PFSK-1 (cell line): ENCODE measurements at regions not wholly inside any gene's neighbourhood (a gene's known extent, or its start where the extent isn't known, plus 50 kb on each side); places are given as distances from the start of the nearest gene placed in this dataset.

ENCODE experiments used
- FOXP2 ChIP-seq: optimal IDR thresholded peaks from 2 replicates; pipeline ENCODE3; 2011; ENCODE audit warnings: borderline replicate concordance, control low read depth, inconsistent platforms; ENCODE audit not compliant: insufficient read depth; ENCODE audit errors: extremely low read length, extremely low read depth
- POLR2AphosphoS5 ChIP-seq: IDR thresholded peaks from 2 replicates; pipeline ENCODE4 v1.6.1; 2012; ENCODE audit warnings: low read depth, mild to moderate bottlenecking, control low read depth, low read length, moderate library complexity
- SIN3A ChIP-seq: IDR thresholded peaks from 2 replicates; pipeline ENCODE4 v1.6.1; 2012; ENCODE audit warnings: mild to moderate bottlenecking, low read length, moderate library complexity, borderline replicate concordance; ENCODE audit not compliant: insufficient read depth
- TAF1 ChIP-seq: IDR thresholded peaks from 2 replicates; pipeline ENCODE4 v1.6.1; 2012; ENCODE audit warnings: low read length, control low read depth, borderline replicate concordance; ENCODE audit not compliant: insufficient read depth
- TF ChIP-seq, protein P1 (sequence below), 2 experiments: IDR thresholded peaks; 2 replicates each; pipeline versions ENCODE4 v1.6.1 to v1.8.0; 2011 to 2012; ENCODE audit warnings: low read depth in 2 of 2, low read length in 2 of 2, control low read depth in 1 of 2, inconsistent platforms in 1 of 2, mild to moderate bottlenecking in 1 of 2, moderate library complexity in 1 of 2; ENCODE audit not compliant: insufficient read depth in 1 of 2

DNA sequence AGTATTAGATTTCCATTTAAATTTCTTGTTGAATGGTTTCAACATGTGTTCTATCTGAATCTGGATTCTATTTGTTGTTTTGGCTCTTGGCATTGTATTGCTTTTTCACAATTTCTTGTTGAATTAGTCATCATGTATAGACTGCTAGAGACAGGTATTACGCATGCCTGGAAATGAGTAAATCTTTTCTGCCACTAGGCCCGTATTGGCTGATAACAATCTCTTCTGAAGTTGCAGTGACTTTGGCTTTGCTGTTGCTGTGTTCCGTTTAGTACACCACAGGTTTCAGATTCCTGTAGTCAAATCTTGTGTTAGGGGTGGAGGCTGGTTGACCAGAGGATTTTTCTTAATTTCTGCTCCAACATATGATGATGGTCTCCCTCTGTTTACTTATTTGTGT is 1339.4 kb downstream of the GRIK2 start:
- no peak for TF ChIP-seq TAF1
- no peak for TF ChIP-seq FOXP2
- TF ChIP-seq POLR2AphosphoS5 = no peak
- TF ChIP-seq, protein P1, sequence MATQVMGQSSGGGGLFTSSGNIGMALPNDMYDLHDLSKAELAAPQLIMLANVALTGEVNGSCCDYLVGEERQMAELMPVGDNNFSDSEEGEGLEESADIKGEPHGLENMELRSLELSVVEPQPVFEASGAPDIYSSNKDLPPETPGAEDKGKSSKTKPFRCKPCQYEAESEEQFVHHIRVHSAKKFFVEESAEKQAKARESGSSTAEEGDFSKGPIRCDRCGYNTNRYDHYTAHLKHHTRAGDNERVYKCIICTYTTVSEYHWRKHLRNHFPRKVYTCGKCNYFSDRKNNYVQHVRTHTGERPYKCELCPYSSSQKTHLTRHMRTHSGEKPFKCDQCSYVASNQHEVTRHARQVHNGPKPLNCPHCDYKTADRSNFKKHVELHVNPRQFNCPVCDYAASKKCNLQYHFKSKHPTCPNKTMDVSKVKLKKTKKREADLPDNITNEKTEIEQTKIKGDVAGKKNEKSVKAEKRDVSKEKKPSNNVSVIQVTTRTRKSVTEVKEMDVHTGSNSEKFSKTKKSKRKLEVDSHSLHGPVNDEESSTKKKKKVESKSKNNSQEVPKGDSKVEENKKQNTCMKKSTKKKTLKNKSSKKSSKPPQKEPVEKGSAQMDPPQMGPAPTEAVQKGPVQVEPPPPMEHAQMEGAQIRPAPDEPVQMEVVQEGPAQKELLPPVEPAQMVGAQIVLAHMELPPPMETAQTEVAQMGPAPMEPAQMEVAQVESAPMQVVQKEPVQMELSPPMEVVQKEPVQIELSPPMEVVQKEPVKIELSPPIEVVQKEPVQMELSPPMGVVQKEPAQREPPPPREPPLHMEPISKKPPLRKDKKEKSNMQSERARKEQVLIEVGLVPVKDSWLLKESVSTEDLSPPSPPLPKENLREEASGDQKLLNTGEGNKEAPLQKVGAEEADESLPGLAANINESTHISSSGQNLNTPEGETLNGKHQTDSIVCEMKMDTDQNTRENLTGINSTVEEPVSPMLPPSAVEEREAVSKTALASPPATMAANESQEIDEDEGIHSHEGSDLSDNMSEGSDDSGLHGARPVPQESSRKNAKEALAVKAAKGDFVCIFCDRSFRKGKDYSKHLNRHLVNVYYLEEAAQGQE (IDR thresholded peaks at IDR 0.05; ENCODE audit: insufficient read depth in 1 of 2, low read depth in 2 of 2, low read length in 2 of 2) = no peak
- no peak for TF ChIP-seq SIN3A

DNA sequence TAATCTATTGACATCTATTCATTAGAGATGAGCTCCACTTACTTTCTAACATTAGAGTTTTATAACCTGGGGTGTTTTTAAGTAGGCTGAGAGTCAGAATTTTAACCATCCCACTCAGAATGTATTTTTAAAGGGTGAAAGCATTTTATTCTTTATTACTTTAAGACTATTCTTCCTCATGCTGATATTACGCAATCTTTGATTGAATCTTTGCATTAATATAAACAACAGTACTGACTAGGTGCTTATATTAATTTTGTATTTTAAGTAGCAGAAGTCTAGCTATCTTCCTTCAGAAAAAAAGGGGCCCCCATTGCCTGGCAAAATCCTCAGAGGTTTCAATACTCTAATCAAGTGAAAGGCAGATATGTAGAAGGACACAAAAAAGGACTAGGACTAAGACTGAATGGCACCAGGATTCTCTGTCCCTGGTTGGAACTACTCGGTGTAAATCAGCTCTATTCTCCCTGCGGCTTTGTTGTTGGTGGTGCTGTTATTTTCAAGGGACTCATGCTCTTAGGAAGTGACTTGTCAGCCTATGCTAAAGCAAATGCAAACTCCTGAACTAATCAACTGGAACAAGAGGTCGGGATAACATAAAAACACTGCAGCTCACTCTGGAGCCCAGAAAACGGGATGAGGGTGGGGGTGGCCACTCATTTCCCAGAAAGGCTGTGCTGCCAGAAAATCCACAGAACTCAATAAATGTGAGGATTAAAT is 1324.4 kb downstream of the GRIK2 start:
- TF ChIP-seq, protein P1 (IDR thresholded peaks at IDR 0.05; ENCODE audit: insufficient read depth in 1 of 2, low read depth in 2 of 2, low read length in 2 of 2) = no peak
- TF ChIP-seq TAF1 (no peak), SIN3A (no peak), FOXP2 (no peak), POLR2AphosphoS5 (no peak)

DNA sequence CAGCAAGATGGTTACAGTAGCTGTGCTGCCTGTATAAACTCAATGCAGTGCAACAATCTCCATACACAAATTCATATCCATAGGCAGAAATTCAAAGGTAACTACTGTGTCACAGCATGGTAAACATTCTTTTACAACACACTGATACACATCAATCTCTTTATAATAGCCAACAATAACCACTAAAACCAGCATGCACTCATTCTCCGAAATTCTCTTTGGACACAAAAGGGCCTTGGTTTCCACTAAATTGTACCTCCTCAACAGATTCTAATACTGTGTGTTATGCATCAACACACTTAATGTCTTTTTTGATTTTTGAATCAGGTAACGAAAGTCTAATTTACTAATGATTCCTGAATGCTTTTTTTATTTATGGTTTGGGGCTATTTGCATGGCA is 1323.7 kb downstream of the GRIK2 start:
- no peak for TF ChIP-seq TAF1
- TF ChIP-seq, protein P1 (IDR thresholded peaks at IDR 0.05; ENCODE audit: insufficient read depth in 1 of 2, low read depth in 2 of 2, low read length in 2 of 2) = no peak
- no peak for TF ChIP-seq FOXP2
- no peak for TF ChIP-seq POLR2AphosphoS5
- TF ChIP-seq SIN3A = no peak

DNA sequence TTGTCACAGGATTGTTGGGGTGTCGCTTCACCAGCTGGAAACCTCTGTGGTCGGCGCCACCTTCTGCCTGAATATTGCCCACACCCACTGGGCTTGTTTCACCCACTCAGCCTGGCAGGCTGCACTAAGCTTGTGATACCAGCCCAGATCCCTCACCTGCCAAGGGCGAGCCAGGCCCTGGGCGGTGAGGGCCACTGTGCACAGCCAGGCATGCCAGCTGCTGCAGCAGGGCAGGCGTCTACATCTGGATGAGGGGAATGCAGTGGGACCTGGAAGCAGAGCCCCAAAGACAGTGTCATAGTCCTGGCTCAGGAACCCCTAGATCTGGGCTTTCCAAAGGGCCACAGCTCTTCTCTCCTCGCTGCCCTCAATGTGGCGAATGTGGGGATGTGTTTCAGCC is 1307.5 kb downstream of the GRIK2 start:
- no peak for TF ChIP-seq POLR2AphosphoS5
- TF ChIP-seq FOXP2 = no peak
- no peak for TF ChIP-seq TAF1
- no peak for TF ChIP-seq SIN3A
- TF ChIP-seq, protein P1 (IDR thresholded peaks at IDR 0.05; ENCODE audit: insufficient read depth in 1 of 2, low read depth in 2 of 2, low read length in 2 of 2) = no peak
